GM13977 (cell line): ENCODE measurements at regions not wholly inside any gene's neighbourhood (a gene's known extent, or its start where the extent isn't known, plus 50 kb on each side); places are given as distances from the start of the nearest gene placed in this dataset.
"Not testable (repeated sequence)": the region's sequence is repeated elsewhere in the genome, so short reads cannot be mapped to it uniquely, and the experiment has no call there.

ENCODE experiments used
- DNase-seq: peaks from one replicate; pipeline ENCODE4 v3.0.0; 2012; ENCODE audit warnings: low spot score
- in situ Hi-C: fragments of 300-500 bp; cut with MboI; formaldehyde crosslinking; loops from one replicate; pipeline ENCODE4 v1.12.0; 2022; ENCODE audit warnings: low sequenced_read_pairs, low pct_unique_long_range_greater_than_20kb, mixed read lengths, inconsistent platforms; ENCODE audit not compliant: unreplicated experiment
- TF ChIP-seq, protein P1 (sequence below): IDR thresholded peaks from 2 replicates; pipeline ENCODE4 v1.5.1; 2012; ENCODE audit warnings: mild to moderate bottlenecking, control low read depth; ENCODE audit not compliant: insufficient read depth; ENCODE audit errors: extremely low read depth, missing control alignments

DNA sequence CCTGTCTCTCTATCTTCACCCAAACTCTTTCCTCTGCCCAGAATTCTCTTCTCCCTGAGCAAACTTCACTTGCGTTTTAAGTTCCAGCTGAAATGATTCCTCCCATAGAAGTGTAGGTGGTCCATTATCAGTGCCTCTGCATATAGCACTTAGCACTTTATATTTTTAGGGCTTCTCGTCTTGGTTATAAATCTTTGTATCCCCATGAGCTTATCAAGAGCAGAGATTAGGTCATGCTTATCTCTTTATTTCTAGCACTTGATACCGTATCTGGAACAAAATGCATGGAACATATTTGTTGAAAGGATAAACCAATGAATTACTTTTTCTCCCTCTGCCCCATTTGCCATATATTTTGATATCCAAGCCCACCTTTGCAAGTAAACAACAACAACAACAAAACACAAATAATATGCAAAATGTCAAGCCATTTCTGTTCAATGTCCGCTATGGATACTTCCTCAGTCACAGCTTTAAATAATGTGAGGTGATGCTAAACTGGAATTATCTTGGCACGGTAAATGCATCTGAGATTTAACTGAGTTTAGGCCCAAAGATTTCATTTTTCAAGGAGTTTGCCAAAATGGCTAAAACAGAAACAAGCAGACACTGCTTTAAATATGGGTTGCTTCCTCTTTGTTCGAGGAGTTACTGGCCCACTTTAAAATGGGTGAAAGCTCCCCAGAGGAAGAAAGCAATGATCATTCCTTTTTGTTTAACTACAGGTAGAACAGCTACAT is 106.2 kb upstream of the STMND1 start:
- no peak for DNase-seq
- in situ Hi-C loops: no loop called here
- TF ChIP-seq, protein P1, sequence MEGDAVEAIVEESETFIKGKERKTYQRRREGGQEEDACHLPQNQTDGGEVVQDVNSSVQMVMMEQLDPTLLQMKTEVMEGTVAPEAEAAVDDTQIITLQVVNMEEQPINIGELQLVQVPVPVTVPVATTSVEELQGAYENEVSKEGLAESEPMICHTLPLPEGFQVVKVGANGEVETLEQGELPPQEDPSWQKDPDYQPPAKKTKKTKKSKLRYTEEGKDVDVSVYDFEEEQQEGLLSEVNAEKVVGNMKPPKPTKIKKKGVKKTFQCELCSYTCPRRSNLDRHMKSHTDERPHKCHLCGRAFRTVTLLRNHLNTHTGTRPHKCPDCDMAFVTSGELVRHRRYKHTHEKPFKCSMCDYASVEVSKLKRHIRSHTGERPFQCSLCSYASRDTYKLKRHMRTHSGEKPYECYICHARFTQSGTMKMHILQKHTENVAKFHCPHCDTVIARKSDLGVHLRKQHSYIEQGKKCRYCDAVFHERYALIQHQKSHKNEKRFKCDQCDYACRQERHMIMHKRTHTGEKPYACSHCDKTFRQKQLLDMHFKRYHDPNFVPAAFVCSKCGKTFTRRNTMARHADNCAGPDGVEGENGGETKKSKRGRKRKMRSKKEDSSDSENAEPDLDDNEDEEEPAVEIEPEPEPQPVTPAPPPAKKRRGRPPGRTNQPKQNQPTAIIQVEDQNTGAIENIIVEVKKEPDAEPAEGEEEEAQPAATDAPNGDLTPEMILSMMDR: no peak

DNA sequence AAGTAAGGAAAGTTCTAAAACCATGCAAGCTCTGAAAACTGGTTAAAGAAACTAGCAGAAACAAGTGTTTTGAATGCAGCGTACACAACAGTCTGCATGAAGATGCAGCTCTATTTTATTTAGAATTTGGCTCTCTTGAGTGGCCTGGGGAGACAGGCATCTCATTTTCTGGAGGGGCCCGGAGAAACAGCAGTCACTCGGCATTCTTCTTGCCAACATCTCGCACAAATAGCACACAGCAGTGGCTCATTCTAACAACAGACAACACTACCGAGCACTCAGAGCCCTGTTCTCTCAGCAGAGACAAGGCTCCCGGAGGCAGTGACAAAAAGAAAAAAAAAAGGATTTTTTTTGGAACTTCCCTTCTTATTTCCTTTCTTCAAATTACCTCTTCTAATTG is 108.5 kb upstream of the STMND1 start:
- TF ChIP-seq, protein P1: no peak
- DNase-seq: no peak
- in situ Hi-C loops: no loop called here

DNA sequence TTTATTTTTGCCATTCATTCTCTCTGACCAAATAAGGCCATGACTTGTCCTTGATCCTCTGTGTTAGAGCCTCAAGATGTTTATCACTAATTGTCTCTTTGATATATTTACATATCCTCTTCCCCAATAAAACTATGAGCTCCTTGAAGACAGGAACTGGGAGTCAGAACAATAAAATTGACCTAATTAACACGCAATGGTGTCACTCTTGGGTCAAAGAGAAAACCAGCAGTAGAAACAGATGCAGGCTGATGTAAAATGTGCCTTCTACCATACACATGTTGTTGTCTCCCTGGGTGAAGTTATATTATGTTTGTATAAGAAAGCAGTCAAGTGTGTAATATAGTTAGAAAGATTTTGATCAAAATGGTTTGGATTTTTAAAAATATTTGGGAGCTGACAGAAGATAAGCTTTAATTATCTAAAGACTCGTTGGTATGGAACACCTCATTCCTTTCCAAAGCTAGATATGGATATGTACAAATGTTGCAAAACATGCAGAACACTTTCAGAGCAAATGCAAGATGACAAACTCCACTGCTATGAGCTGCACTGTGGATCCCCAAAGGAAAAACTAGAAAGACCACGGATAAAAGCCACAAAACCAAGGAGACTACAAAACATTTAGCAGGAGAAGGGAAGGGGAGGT is 109.7 kb upstream of the STMND1 start:
- no peak for DNase-seq
- TF ChIP-seq, protein P1: no peak
- in situ Hi-C loops: no loop called here

DNA sequence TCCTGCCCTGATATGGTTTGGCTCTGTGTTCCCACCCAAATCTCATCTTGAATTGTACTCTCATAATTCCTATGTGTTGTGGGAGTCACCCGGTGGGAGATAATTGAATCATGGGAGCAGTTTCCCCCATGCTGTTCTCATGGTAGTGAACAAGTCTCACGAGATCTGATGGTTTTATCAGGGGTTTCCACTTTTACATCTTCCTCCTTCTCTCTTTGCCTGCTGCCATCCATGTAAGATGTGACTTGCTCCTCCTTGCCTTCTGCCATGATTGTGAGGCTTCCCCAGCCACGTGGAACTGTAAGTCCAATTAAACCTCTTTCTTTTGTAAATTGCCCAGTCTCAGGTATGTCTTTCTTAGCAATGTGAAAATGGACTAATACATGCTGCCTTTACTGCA is 111.9 kb upstream of the STMND1 start:
- in situ Hi-C loops, DNase-seq: not testable (repeated sequence)

DNA sequence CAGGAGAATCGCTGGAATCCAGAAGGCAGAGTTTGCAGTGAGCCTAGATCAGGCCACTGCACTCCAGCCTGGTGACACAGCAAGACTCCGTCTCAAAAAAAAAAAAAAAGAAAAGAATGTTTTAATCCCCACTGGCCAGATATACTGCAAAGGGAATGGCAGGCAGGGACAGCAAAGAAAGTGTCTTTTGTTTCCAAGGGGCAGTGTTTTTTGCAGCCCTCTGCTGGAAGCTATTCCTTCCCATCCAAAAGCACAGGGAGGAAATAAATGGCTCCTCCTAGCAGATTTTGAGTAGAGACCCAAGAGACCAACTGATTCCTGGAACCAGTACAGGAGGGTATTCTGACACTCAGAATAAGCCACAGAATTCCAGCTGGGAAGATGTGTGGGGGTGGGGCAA is 112.5 kb upstream of the STMND1 start:
- TF ChIP-seq, protein P1: no peak
- no peak for DNase-seq
- in situ Hi-C loops: no loop called here

DNA sequence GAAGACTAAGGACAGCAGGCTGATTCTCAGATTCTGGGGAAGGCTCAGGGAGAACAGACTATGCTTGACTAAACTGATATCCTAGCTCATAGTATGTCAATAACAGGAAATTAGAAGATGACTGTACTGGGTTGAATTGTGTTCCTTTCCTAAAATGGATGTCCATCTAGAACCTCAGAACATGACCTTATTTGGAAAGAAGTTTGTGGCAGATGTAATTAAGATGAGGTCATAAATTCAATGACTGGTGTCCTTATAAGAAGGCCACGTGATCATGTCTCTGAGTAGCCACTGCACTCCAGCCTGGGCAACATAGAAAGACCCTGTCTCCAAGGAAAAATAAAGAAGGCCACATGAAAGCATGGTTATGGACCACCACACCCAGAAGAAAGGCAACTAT is 113.9 kb upstream of the STMND1 start:
- TF ChIP-seq, protein P1: no peak
- no peak for DNase-seq
- in situ Hi-C loops: no loop called here

DNA sequence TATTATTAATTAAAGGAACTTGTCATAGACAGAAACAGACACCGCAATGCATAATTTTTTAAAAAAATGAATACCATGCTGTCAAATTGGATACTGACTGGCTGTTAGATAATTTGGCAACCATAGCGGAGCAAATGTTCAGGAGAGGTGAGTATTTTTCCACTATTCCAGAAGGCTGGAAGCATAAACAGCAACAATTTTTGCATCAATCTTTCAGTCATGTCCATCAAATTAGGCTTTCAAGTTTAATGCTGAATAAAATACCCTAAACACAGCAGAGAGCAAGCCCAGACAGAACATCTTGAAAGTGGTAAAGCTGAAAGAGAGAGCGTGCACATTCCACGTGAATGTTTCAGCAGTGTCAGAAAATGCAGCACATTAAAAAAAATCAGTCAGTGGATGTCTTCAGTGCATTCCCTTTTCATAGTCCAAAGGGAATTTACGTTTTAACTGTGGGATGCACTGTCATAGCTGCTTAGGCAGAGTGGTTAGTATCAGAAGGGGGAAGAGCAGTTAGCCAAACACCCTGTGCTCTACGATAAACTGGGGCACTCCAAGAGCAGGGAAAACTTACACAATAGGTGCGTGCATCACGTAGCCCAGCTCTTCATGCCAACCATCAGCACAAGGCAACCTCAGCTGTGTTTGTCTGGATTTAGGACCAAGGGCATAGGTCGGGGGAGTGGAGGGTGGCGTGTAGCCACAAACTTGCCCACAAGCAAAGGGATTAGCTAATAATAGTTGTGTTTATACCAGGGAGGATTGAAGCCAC is 116.2 kb upstream of the STMND1 start:
- TF ChIP-seq, protein P1: no peak
- no peak for DNase-seq
- in situ Hi-C loops: no loop called here
